ENCODE measurements at regions not wholly inside any gene's neighbourhood (a gene's known extent, or its start where the extent isn't known, plus 50 kb on each side); places are given as distances from the start of the nearest gene placed in this dataset.

- no peak for DNase-seq
Measured at GRCh38 chr2:46850742-46851141, 64.9 kb downstream of the MCFD2 start.

GRCh38 chr2:46849721-46850556, 65.7 kb downstream of the MCFD2 start:
- no peak for DNase-seq

GRCh38 chr2:46849046-46849715, 66.4 kb downstream of the MCFD2 start:
- no peak for DNase-seq

- no peak for DNase-seq
Measured at GRCh38 chr2:46848447-46848846, 67.2 kb downstream of the MCFD2 start.

- no peak for DNase-seq
Measured at GRCh38 chr2:46847726-46848412, 67.7 kb downstream of the MCFD2 start.

- peak; percentile 22 for DNase-seq
Measured at GRCh38 chr2:46847185-46847710, 68.4 kb downstream of the MCFD2 start.

- no peak for DNase-seq
Measured at GRCh38 chr2:46846536-46846935, 69.1 kb downstream of the MCFD2 start.

- no peak for DNase-seq
Measured at GRCh38 chr2:46845542-46846486, 69.8 kb downstream of the MCFD2 start.

GRCh38 chr2:46844443-46844842, 71.2 kb downstream of the MCFD2 start:
- no peak for DNase-seq

GRCh38 chr2:46844034-46844433, 71.6 kb downstream of the MCFD2 start:
- DNase-seq: no peak

GRCh38 chr2:46843316-46843715, 72.3 kb downstream of the MCFD2 start:
- DNase-seq: no peak

- DNase-seq: no peak
Measured at GRCh38 chr2:46842876-46843275, 72.7 kb downstream of the MCFD2 start.

- DNase-seq: no peak
Measured at GRCh38 chr2:46841621-46842020, 74.0 kb downstream of the MCFD2 start.

GRCh38 chr2:46839045-46839444, 76.6 kb downstream of the MCFD2 start:
- no peak for DNase-seq

GRCh38 chr2:46837704-46838103, 77.9 kb downstream of the MCFD2 start:
- no peak for DNase-seq

- DNase-seq: no peak
Measured at GRCh38 chr2:46837112-46837454, 78.5 kb downstream of the MCFD2 start.

GRCh38 chr2:46836295-46837111, 79.1 kb downstream of the MCFD2 start:
- DNase-seq: no peak

GRCh38 chr2:46835520-46835919, 80.1 kb downstream of the MCFD2 start:
- DNase-seq: no peak

GRCh38 chr2:46832543-46832942, 83.1 kb downstream of the MCFD2 start:
- no peak for DNase-seq

- no peak for DNase-seq
Measured at GRCh38 chr2:46831869-46832265, 83.7 kb downstream of the MCFD2 start.

GRCh38 chr2:46831051-46831868, 84.3 kb downstream of the MCFD2 start:
- DNase-seq: no peak

Measured in NCI-H510A treated with DMSO at 0.1 percent for 48 hours (cell line).